ENCODE measurements at regions not wholly inside any gene's neighbourhood (a gene's known extent, or its start where the extent isn't known, plus 50 kb on each side); places are given as distances from the start of the nearest gene placed in this dataset.
"Not testable (repeated sequence)": the region's sequence is repeated elsewhere in the genome, so short reads cannot be mapped to it uniquely, and the experiment has no call there.

- DNase-seq (ENCODE audit: low read depth) = not testable (repeated sequence)
Observed at GRCh38 chr14:106719880-106720279, 1193.5 kb downstream of the TMEM121 start.

DNA sequence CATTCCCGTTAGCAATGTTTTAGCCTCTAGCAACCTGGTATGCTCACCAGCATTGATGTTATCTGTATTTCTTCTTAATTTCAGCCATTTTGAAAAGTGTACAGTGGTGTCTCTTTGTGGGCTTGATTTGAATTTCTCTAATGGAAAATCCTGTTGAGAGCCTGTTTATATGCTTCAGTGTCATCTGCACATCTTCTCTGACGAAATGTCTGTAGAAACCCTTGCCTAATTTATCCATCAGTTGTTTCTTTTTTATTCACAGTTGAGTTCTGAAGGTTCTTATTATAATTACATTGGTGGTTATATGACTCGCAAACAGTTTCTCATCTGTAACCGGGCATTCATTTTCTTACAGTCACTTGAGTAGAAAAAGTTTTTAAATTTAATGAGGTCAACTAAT is 1195.5 kb downstream of the TMEM121 start:
- not testable (repeated sequence) for DNase-seq (ENCODE audit: low read depth)

DNA sequence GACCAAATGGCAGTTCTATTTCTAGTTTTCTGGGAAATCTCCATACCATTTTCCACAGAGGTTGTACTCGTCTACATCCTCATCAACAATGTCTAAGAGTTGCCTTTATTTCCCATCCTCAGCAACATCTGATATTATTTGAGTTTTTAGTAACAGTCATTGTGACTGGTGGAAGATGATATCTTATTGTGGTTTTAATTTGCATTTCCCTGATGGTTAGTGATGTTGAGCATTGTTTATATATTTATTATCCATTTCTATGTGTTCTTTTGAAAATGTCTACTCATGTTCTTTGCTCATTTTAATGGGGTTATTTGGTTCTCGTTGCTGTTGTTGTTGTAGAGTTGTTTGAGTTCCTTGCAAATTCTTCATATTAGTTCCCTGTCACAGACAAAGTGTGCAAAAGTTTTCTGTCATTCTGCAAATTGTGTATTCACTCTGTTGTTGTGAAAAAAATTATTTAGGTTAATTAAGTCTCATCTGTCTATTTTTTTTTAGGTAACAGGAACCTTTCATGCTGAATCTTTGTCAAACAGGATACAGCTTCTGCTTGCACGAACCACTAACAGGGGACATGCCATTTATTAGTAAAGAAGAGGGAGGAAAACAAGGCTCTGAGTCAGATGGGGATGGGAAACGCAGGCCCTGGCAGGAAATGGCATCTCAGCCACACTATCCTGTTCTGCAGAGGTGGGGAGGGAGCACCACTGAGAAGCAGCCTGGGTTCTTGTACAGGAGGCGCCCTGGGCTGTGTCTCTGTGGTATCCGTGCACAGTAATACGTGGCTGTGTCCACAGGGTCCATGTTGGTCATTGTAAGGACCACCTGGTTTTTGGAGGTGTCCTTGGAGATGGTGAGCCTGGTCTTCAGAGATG is 1196.7 kb downstream of the TMEM121 start:
- DNase-seq (ENCODE audit: low read depth) = not testable (repeated sequence)

DNA sequence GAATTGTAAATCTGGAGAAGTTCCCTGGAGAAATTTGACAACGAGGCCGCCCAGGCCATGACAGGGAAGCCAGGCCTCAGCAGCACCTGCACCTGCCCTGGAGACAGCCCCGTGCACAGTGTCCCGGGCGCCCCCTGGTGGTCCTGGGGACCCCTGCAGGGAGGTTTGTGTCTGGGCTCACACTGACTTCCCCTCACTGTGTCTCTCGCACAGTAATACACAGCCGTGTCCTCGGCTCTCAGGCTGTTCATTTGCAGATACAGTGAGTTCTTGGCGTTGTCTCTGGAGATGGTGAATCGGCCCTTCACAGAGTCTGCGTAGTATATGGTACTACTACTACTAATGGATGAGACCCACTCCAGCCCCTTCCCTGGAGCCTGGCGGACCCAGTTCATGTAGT is 1201.6 kb downstream of the TMEM121 start:
- DNase-seq (ENCODE audit: low read depth) = not testable (repeated sequence)

DNA sequence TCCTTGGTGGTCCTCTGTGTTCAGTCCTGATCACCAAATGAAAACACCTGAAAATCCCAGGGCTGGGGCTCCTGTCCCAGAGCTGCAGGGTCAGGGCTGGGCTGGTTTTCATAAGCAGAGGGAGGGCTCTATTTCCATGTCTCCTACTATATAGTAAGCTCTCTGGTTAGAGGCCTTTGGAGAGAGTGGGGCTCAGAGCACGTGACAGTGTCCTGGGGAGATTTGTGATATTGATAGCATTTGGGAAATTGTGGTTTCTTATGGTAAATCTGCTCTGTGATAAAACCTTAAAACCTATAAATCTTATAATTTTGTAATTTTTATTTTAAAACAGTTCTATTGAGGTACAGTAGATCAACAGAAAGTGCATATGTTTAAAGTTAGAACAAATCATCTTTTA is 1202.2 kb downstream of the TMEM121 start:
- DNase-seq (ENCODE audit: low read depth) = no peak

DNA sequence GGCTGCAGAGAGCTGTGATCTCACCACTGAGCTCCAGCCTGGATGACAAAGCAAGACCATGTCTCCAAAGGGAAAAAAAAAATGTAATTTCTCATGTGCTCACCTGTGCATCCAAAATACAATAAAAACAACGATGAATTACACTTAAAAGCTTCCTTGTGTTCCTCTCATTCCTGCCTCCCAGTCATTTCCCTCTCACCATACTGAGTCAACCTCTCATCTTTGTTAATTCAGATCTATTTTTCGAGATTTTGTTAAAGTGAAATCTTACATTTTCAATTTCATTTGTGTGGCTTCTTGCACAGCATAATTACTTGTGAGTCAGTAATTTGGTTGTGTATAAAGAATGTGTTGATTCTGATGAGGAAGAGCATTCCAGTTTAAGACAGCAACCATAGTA is 1203.2 kb downstream of the TMEM121 start:
- no peak for DNase-seq (ENCODE audit: low read depth)

- DNase-seq (ENCODE audit: low read depth) = no peak
Observed at GRCh38 chr14:106733771-106734170, 1207.4 kb downstream of the TMEM121 start.

GRCh38 chr14:106737021-106737420 is 1210.6 kb downstream of the TMEM121 start:
- DNase-seq (ENCODE audit: low read depth) = no peak

DNA sequence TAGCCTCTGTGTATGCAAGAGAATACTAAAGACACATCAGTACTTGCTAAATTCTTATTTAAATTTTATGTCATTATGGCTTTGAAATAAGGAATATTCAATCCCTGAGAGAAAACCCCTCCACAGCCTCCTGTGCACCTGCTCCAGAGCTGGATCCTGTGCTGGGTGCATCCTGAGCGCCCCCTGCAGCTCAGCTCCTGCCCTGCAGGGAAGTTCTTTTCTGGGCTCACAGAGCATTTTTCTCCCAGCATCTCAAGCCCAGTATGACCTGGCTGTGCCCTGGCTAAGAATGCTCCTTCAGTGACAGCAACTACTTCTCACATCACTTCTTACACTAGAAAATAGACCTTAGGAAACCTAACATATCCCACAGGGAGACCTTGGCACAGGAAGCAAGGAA is 1211.7 kb downstream of the TMEM121 start:
- DNase-seq (ENCODE audit: low read depth) = no peak

- not testable (repeated sequence) for DNase-seq (ENCODE audit: low read depth)
Observed at GRCh38 chr14:106738598-106739258, 1212.3 kb downstream of the TMEM121 start.

DNA sequence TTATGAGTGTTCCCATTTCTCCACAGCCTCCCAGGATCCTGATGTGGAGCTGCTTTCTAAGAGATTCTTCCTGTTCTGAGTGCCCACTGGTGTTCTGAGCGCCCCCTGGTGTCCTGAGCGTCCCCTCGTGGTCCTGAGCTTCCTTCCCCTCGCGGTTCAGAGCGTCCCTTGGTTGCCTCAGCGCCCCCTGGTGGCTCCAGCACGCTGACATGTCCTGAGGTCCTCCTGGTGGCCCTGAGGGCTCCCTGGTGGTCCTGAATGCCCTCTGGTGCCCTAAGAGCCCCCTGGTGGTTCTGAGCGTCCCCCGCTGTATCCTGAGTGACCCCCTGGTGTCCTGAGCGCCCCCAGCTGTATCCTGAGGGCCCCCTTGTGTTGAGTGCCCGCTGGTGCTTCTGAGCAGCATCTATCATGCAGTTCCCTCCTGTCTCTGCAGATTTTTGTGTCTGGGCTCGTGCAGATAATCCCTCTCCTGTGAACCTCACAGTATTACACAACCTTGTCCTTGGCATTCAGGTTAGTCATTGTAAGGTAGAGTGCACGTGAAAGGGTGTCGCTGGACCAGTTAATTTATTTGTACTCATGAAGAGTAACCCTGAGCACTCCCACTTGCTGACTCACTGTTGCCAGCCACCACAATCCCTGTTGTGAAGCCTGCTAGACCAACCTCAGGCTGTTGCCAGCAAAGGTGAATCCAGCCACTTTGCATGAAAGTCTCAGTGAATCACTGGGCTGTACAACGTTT is 1214.9 kb downstream of the TMEM121 start:
- DNase-seq (ENCODE audit: low read depth) = not testable (repeated sequence)

GRCh38 chr14:106745016-106745767 is 1218.8 kb downstream of the TMEM121 start:
- not testable (repeated sequence) for DNase-seq (ENCODE audit: low read depth)

DNA sequence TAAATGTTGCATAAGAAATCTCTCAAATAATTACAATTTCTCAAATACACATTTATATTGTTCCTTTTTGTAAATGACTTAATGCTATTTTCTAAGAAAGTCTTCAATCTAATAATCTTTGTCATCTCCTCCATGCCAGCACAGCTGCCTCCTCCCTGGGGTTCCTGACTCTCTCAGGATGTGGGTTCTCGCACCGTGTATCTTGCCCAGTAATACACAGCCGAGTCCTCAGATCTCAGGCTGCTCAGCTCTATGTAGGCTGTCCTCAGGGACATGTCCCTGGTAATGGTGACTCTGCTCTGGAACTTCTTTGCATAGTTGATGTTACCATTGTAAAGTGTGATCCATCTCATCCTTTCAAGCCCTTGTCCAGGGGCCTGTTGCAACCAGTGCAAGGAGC is 1223.7 kb downstream of the TMEM121 start:
- DNase-seq (ENCODE audit: low read depth) = not testable (repeated sequence)

DNA sequence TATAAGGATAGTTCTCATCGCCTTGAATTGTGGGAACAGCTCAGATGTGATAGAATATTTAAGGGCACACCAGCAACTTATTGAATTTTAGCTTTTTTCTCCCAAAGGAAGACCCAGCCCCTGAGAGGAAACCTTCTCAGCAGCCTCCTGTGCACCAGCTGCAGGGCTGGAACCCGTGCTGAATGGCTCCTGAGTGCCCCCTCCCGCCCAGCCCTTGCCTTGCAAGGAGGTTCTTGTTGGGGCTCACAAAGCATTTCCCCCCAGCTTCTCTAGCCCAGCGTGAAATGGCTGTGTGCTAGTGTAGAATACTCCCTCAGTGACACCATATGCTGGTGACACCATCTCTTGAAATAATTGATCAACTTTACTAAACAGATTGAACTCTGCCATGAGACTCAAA is 1227.4 kb downstream of the TMEM121 start:
- DNase-seq (ENCODE audit: low read depth) = not testable (repeated sequence)

- not testable (repeated sequence) for DNase-seq (ENCODE audit: low read depth)
Observed at GRCh38 chr14:106757444-106757843, 1231.1 kb downstream of the TMEM121 start.

GRCh38 chr14:106761886-106762816 is 1235.8 kb downstream of the TMEM121 start:
- DNase-seq (ENCODE audit: low read depth) = not testable (repeated sequence)

DNA sequence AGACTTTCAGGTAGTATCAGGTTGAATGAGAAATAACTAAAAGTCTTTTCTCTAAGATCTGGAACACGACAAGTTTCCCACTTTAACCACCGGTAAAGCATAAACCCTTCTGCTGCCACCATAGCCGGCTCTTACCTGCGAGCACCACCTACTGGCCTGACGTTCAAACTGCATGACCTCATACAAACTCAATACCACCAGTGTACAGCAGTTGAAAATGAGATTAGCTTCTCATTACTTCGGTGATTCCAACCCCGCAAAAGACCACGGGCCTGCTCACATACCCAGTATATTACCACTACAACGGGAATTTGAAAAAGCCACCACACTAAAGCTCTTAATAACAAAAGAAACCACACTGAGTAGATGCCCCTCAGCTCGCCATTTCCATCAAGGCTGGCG is 1238.6 kb downstream of the TMEM121 start:
- DNase-seq (ENCODE audit: low read depth) = not testable (repeated sequence)

DNA sequence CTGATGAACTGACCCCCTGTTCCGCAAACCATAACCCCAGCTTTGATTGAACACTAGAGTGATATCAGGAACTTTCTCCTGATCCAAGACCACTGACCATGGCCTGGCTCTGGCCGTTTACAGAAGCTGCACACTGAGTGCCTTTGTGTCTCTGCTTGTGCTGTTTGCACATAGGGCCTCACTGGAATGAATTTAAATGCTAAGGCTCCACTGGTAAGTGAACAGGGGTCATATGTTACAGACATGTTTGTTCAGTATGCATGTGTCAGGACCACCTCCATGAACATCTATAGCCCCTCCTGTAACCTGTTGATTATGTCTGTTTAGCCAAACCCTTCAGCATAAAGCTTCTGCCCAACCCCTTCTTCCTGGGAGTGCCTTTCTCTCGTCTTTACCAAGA is 1239.8 kb downstream of the TMEM121 start:
- no peak for DNase-seq (ENCODE audit: low read depth)

GRCh38 chr14:106766551-106767277 is 1240.3 kb downstream of the TMEM121 start:
- DNase-seq (ENCODE audit: low read depth) = not testable (repeated sequence)

- not testable (repeated sequence) for DNase-seq (ENCODE audit: low read depth)
Observed at GRCh38 chr14:106768230-106768629, 1241.8 kb downstream of the TMEM121 start.

All from stimulated activated CD8-positive, alpha-beta memory T cell treated with anti-CD3 and anti-CD28 coated beads, Interleukin-15, amount 100 ng/mL, for 24 hours (primary cell).